ENCODE measurements at regions not wholly inside any gene's neighbourhood (a gene's known extent, or its start where the extent isn't known, plus 50 kb on each side); places are given as distances from the start of the nearest gene placed in this dataset.

DNA sequence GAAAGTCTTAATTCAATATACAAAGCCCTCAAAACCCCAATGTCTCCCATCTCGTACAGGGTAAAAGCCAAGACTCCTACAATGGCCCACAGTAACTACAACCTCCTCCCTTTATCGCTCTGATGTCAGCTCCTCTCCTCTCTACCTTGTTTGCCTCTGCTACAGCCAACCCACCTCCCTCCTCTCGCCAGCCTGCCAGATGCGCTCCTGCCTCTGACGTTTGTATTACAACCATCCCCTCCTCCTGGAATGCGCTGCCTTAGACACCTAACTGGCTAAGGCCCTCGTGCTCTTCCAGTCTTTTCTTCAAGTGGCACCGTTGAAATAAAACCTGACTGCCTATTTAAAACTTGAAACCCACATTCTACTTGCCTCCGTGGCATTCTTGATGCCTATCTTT, 115.3 kb upstream of the MYO3A start:
- H3K27me3 ChIP-seq: no peaks in the 10 kb centered on the region
- intact Hi-C loops (cut with DNase I; ENCODE audit: low total_unique reads): no loop called here
- no peak overlapping the region for H3K27ac ChIP-seq
- no peaks in the 10 kb centered on the region for H3K36me3 ChIP-seq
- H3K4me3 ChIP-seq: no peak overlapping the region
- no peaks in the 10 kb centered on the region for H3K9me3 ChIP-seq
- TF ChIP-seq, protein P1, sequence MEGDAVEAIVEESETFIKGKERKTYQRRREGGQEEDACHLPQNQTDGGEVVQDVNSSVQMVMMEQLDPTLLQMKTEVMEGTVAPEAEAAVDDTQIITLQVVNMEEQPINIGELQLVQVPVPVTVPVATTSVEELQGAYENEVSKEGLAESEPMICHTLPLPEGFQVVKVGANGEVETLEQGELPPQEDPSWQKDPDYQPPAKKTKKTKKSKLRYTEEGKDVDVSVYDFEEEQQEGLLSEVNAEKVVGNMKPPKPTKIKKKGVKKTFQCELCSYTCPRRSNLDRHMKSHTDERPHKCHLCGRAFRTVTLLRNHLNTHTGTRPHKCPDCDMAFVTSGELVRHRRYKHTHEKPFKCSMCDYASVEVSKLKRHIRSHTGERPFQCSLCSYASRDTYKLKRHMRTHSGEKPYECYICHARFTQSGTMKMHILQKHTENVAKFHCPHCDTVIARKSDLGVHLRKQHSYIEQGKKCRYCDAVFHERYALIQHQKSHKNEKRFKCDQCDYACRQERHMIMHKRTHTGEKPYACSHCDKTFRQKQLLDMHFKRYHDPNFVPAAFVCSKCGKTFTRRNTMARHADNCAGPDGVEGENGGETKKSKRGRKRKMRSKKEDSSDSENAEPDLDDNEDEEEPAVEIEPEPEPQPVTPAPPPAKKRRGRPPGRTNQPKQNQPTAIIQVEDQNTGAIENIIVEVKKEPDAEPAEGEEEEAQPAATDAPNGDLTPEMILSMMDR (IDR thresholded peaks at IDR 0.05): no peak
- TF ChIP-seq POLR2AphosphoS5 (IDR thresholded peaks at IDR 0.05) (no peak), POLR2A (IDR thresholded peaks at IDR 0.05) (no peak)
- no peak for DNase-seq (ENCODE audit: low spot score in 2 of 2)
- H3K4me1 ChIP-seq: no peaks in the 10 kb centered on the region

DNA sequence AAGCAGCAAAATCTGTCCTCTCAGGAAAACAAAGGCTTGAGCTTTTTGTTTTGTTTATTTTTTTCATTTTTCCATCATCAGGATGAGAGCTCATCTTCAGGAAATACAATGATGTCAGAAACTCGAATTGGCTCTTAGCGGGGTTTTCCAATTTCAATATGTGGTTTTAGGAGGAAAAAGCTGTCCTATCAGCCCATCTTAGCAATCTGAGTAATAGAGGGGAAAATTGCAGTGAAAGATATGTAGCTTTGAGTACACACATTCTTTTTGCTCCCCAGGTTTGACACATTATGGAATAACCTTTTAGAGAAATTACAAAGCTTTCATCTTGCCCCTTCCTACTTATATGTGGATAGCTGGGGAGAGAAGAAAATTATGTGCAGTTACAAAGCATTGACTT, 113.6 kb upstream of the MYO3A start:
- Histone ChIP-seq H3K4me3 (peak overlapping the region in 1 of 3 donors; percentile 12), H3K36me3 (no peaks in the 10 kb centered on the region), H3K27me3 (no peaks in the 10 kb centered on the region), H3K9me3 (no peaks in the 10 kb centered on the region), H3K4me1 (no peaks in the 10 kb centered on the region), H3K27ac (no peak overlapping the region)
- no peak for TF ChIP-seq POLR2A (IDR thresholded peaks at IDR 0.05)
- TF ChIP-seq, protein P1 (IDR thresholded peaks at IDR 0.05): no peak
- no peak for TF ChIP-seq POLR2AphosphoS5 (IDR thresholded peaks at IDR 0.05)
- no peak for DNase-seq (ENCODE audit: low spot score in 2 of 2)
- intact Hi-C loops (cut with DNase I; ENCODE audit: low total_unique reads): loop anchor here (10.0 kb wide), 1 partner anchor 1416 kb away; no protein-coding TSS in a partner anchor

DNA sequence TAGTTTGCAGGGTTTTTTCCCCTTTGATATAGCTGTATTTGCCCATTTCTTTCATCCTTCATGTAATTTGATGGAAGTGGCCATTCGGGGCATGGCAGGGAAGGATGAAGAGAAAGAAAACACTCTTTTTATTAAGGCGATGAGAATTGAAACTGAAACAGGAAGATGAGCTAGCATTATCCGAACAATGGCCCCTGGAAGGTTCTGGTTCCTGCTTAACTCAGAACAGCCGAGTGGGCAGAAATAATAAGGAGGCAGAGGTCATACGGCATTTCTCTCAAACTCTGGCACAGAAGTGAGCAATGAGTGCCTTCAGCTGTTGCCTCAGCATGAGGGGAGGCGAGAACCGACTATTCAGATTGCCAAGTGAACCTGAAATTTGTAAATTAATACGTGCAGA, 113.2 kb upstream of the MYO3A start:
- no peaks in the 10 kb centered on the region for H3K9me3 ChIP-seq
- H3K36me3 ChIP-seq: no peaks in the 10 kb centered on the region
- no peaks in the 10 kb centered on the region for H3K27me3 ChIP-seq
- no peak overlapping the region for H3K27ac ChIP-seq
- TF ChIP-seq, protein P1 (IDR thresholded peaks at IDR 0.05): no peak
- TF ChIP-seq POLR2AphosphoS5 (IDR thresholded peaks at IDR 0.05) (no peak), POLR2A (IDR thresholded peaks at IDR 0.05) (no peak)
- no peaks in the 10 kb centered on the region for H3K4me1 ChIP-seq
- no peak for DNase-seq (ENCODE audit: low spot score in 2 of 2)
- H3K4me3 ChIP-seq: peak overlapping the region in 2 of 3 donors; percentile 12 to 43
- intact Hi-C loops (cut with DNase I; ENCODE audit: low total_unique reads): loop anchor here (10.0 kb wide), 1 partner anchor 1416 kb away; no protein-coding TSS in a partner anchor

DNA sequence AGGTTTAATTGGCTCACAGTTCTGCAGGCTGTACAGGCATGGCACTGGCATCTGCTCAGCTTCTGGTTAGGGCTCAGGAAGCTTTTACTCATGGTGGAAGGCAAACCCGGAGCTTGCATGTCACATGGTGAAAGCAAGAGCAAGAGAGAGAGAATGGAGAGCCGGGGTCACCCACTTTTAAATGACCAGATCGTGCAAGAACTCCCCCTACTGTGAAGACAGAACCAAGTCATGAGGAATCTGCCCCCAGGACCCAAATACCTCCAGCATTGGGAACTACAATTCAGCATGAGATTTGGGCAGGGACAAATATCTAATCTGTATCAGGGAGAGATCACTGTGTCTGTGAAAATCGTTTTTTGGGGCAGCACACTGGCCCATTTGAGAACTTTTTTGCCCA, 110.0 kb upstream of the MYO3A start:
- no peaks in the 10 kb centered on the region for H3K9me3 ChIP-seq
- H3K4me3 ChIP-seq: no peak overlapping the region
- H3K4me1 ChIP-seq: no peaks in the 10 kb centered on the region
- H3K27ac ChIP-seq: no peak overlapping the region
- no peaks in the 10 kb centered on the region for H3K36me3 ChIP-seq
- intact Hi-C loops (cut with DNase I; ENCODE audit: low total_unique reads): loop anchor here (10.0 kb wide), 1 partner anchor 1419 kb away; no protein-coding TSS in a partner anchor
- TF ChIP-seq POLR2AphosphoS5 (IDR thresholded peaks at IDR 0.05) (no peak), POLR2A (IDR thresholded peaks at IDR 0.05) (no peak)
- TF ChIP-seq, protein P1 (IDR thresholded peaks at IDR 0.05): no peak
- no peaks in the 10 kb centered on the region for H3K27me3 ChIP-seq
- no peak for DNase-seq (ENCODE audit: low spot score in 2 of 2)

DNA sequence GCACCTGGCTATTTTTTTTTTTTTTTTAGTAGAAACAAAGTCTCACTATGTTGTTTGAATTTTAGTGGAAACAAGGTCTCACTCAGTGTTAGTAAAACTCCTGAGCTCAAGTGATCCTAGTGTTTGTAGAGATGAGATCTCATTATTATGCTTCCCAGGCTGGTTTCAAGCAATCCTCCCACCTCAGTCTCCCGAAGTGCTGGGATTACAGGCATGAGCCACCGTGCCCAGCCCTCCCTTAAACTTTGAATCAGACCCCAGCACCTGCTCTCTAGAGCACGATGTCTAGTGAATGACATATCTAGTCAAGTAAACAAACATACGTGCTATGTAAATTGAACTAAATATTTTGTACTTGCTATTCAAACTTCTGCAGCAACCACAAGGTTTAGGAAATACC, 105.6 kb upstream of the MYO3A start:
- H3K4me1 ChIP-seq: no peaks in the 10 kb centered on the region
- H3K9me3 ChIP-seq: no peaks in the 10 kb centered on the region
- TF ChIP-seq POLR2A (IDR thresholded peaks at IDR 0.05): no peak
- TF ChIP-seq, protein P1 (IDR thresholded peaks at IDR 0.05): no peak
- TF ChIP-seq POLR2AphosphoS5 (IDR thresholded peaks at IDR 0.05): no peak
- H3K27me3 ChIP-seq: no peaks in the 10 kb centered on the region
- H3K36me3 ChIP-seq: no peaks in the 10 kb centered on the region
- H3K4me3 ChIP-seq: no peak overlapping the region
- DNase-seq (ENCODE audit: low spot score in 2 of 2): no peak
- no peak overlapping the region for H3K27ac ChIP-seq
- intact Hi-C loops (cut with DNase I; ENCODE audit: low total_unique reads): loop anchor here (10.0 kb wide), 1 partner anchor 1424 kb away; no protein-coding TSS in a partner anchor

Data from breast epithelium (tissue), 4 donors.